GM12864 (cell line): ENCODE measurements at regions not wholly inside any gene's neighbourhood (a gene's known extent, or its start where the extent isn't known, plus 50 kb on each side); places are given as distances from the start of the nearest gene placed in this dataset.
A peak's percentile ranks its signal among the peaks of the same experiment; 100 is the strongest.

Source experiments
- DNase-seq: peaks from one replicate; pipeline ENCODE4 v3.0.0-alpha.2; 2011; ENCODE audit warnings: low read depth
- H3K4me3 ChIP-seq: 2 replicates; pipeline ENCODE4 v1.5.1; 2011; ENCODE audit warnings: mild to moderate bottlenecking, low read depth, low read length, control low read depth
- TF ChIP-seq, protein P1 (sequence below): IDR thresholded peaks from 2 replicates; pipeline ENCODE4 v1.5.1; 2011; ENCODE audit warnings: low read depth, mild to moderate bottlenecking, moderate library complexity, low read length, control low read depth, inconsistent platforms; ENCODE audit errors: missing control alignments

DNA sequence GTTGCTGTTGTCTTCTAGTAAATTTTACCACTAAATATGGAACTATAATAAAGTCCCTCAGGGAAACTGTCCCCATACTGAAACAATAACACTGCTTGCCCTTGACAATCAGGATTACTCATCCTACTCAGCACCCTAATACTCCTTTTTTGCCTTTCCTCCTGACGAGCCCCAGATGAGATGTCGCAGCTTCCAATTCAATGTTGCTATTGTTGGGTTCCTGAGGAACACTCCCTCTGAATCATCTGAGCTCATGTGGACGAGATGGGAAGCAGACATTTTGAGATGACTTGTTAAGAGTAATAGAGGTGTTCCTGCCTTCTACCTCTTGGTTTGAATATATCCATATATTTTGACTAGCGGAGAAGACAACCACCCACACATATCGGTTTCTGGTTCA lies 187.8 kb upstream of the FAM98A start:
- H3K4me3 ChIP-seq = no peak overlapping the region
- TF ChIP-seq, protein P1, sequence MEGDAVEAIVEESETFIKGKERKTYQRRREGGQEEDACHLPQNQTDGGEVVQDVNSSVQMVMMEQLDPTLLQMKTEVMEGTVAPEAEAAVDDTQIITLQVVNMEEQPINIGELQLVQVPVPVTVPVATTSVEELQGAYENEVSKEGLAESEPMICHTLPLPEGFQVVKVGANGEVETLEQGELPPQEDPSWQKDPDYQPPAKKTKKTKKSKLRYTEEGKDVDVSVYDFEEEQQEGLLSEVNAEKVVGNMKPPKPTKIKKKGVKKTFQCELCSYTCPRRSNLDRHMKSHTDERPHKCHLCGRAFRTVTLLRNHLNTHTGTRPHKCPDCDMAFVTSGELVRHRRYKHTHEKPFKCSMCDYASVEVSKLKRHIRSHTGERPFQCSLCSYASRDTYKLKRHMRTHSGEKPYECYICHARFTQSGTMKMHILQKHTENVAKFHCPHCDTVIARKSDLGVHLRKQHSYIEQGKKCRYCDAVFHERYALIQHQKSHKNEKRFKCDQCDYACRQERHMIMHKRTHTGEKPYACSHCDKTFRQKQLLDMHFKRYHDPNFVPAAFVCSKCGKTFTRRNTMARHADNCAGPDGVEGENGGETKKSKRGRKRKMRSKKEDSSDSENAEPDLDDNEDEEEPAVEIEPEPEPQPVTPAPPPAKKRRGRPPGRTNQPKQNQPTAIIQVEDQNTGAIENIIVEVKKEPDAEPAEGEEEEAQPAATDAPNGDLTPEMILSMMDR = no peak
- no peak for DNase-seq

DNA sequence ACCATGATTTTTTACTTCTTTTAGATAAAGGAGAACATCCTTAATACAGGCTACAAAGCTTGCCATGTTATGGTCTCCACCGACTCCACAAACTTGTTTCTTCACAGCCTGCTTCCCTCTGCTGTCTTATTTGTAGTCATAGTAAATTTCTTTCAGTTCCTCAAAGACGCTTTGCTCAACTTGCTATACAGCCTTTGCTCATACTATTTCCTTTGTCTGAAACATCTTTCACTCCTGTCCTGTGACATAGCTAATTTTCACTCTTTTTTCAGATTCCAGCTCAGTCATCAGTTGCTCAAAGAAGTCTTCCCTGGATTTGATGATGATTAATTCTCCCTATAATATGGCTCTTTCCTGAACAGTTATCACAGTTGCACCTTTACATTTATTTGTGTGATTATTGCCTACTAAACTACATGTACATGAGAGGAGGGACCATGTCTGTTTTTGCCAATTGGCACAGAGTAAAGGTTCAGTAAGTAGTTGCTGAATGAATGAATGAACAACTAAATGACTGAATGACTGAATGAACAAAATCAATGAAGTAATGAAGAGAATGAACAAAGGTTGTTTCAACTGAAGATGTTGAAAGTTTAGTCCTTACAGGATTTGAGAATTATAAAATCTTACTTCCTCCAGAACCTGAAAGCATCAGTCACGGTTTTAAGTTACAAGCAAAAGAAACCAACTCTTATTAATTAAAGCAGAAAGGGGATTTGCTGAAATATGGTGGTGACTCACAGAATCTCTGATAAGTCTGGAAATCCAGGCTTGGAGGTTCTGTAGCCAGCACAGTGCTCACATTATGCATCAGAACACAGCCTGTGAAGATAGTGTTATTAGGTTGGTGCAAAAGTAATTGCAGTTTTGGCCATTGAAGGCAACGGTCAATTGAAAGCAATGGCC lies 186.4 kb upstream of the FAM98A start:
- no peak overlapping the region for H3K4me3 ChIP-seq
- peak; percentile 43 for DNase-seq

GRCh38 chr2:33784488-33784887 lies 185.4 kb upstream of the FAM98A start:
- no peak overlapping the region for H3K4me3 ChIP-seq
- TF ChIP-seq, protein P1 = no peak
- no peak for DNase-seq

More for the DNA sequence above, 186.4 kb upstream of the FAM98A start:
- TF ChIP-seq, protein P1 = no peak

DNA sequence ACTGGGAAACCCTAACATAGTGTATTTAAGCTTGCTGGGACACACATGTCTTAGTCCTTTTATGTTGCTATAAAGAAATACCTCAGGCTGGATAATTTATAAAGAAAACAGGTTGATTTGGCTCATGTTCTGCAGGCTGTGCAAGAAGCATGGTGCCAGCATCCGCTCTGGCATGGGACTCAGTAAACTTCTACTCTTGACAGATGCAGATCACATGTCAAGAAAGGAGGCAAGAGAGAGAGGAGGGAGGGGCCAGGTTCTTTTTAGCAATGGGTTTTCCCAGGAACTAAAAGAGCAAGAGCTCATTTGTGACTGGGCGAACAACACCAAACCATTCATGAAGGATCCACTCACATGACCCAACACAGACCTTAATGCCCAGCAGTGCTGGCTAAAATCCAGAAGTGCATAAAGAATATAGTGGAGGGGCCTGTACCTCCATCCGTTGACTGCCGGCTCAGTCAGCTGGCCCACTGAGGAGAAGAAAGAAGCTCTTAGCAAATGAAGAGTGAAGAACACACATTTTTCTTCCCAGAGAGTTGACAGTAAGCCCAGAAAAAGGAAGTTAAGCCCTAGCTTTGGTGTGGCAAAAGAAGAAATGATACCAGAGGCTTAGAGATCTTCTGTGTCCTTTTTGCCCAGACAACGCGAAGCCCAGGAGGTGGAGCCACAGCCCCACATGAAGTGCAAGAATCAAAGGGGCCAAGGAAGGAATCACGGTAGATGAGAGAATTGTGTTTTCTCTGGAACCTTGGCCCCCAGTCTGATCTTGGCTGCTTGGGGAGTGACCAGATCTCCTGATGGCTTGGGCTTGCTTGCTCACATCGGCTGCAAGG lies 183.5 kb upstream of the FAM98A start:
- no peak for DNase-seq
- H3K4me3 ChIP-seq = no peak overlapping the region
- TF ChIP-seq, protein P1 = no peak

GRCh38 chr2:33777786-33778185 lies 178.7 kb upstream of the FAM98A start:
- no peak for DNase-seq
- TF ChIP-seq, protein P1 = no peak
- H3K4me3 ChIP-seq = no peak overlapping the region

DNA sequence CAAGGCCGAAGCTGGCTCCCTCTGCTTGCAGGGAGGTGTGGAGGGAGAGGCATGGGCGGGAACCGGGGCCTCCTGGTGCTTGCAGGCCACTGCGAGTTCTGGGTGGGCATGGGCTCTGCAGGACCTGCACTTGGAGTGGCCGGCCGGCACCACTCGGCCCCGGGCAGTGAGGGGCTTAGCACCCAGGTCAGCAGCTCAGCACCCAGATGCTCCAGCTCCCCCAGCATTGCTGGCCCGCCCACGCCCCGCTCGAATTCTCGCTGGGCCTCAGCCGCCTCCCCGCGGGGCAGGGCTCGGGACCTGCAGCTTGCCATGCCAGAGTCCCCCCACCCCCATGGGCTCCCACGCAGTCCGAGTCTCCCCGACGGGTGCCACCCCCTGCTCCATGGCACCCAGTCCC lies 176.2 kb upstream of the FAM98A start:
- no peak overlapping the region for H3K4me3 ChIP-seq
- DNase-seq = no peak
- TF ChIP-seq, protein P1 = no peak
